ENCODE measurements at regions not wholly inside any gene's neighbourhood (a gene's known extent, or its start where the extent isn't known, plus 50 kb on each side); places are given as distances from the start of the nearest gene placed in this dataset.

DNA sequence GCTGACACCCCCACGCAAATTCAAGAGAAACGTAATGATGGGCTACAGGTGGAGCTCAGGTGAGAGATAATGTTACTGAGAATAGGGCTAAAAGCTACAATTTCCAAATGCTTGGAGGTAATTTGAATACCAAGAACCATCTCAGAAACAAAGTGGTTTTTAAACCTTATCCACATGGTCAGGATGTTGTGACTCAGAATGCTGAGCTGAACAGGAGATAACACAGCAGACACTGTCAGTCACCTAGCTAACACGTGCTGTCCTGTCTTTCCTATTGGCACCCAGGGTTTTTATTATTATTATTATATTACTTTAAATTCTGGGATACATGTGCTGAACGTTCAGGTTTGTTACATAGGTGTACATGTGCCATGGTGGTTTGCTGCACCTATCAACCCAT lies 233.0 kb upstream of the MAF start:
- DNase-seq (ENCODE audit: low read depth in 2 of 2) = no peak

DNA sequence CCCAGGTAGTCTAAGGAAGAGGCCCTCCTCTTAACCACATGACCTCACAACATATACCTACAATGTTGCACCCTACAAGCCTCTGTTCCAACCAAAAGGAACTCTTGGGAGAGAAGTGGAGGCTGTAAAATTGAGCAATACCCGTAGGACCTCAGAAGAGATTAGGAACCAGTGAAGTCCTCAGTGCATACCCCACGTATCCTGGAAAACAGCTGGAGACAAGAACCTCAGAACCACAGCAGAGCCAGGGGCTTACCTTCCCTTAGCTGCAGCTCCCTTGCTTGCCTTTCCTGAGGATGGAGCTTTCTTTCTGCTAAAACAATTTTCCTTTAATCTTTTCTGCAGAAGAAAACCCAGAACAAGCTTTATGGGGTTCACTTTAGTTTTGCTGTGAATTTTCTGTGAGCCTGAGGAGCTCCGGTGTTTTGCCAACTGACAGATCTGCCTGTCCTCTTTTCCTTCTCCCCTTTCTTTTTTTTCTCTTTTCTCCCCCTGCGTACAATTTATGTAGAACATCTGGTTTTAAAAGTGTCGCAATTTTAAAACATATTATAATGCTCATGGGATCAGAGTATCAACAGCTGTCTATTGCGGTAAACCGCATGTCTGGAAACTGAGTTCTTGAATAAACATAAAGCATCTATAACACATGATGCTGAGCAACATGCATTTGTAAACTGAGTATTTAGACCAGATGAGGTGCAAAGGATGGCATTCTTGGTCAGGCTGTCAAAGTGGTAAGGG lies 226.4 kb upstream of the MAF start:
- DNase-seq (ENCODE audit: low read depth in 2 of 2) = no peak

DNA sequence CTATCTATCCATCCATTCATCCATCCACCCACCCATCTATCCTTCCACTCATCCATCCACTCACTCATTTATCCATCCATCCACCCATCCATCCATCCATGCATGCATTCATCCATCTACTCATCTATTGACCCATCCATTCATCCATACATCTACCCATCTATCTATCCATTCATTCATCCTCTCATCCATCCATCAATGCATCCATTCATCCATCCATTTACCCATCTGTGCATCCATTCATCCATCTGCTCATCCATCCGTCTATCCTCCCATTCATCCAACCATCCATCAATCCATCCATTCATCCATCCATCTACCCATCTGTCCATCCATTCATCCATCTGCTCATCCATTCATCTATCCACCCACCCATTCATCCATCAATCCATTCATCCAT lies 224.5 kb upstream of the MAF start:
- no peak for DNase-seq (ENCODE audit: low read depth in 2 of 2)

DNA sequence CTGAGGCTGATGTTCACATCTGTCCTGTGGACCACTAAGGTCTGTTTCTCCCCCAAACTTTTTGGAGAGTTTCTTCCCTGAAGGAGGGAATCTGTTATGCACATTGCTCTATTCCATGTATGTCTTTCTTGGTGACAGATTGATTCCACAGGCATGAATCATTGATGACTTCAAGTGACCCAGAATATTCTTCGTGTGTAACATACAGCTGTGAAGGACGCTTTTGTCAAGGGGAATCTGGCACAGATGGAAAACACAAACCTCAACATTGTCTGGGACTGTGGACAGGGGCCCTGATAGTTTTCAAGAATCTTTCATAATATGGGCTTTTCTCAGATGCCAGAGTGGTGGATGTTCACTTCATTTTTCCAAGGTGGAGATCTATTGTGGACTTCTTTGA lies 223.1 kb upstream of the MAF start:
- no peak for DNase-seq (ENCODE audit: low read depth in 2 of 2)

DNA sequence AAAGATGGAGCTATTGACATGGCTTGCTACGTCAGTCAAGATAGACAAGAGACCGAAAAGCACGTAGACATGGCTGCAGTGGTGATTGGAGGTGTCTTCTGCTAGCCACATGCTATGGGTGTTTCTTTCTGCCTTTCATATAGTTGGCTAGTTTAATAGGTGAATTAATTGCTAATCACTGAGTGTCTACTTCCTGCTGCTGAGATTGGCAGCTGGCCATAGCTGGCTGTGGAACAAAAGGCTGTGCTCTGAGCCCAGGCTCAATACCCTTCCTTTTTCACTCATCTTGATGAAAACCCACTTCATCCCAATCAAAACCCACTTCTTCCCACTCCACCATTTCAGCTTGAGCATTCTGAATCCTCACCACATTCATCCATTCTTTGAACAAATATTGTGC lies 221.4 kb upstream of the MAF start:
- DNase-seq (ENCODE audit: low read depth in 2 of 2) = no peak

DNA sequence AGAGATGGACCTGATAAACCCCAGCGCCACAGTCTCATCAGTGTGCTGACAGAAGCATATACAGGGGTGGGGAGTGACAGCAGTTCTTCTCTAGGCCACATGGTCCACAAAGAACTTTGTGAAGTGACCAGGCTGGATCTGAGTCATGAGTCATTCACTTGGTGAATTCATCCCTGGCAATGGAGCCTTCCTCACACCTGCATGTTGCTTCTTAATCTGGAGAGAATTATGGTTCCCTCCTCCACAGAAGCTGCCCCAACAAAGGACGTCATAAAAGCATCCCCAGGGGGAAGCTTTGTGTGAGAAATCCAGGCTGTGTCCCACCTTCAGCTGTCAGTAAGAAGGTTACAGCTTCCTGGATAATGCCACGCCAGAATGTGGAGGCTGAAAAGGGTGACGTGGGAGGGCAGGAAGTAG lies 215.6 kb upstream of the MAF start:
- no peak for DNase-seq (ENCODE audit: low read depth in 2 of 2)

DNA sequence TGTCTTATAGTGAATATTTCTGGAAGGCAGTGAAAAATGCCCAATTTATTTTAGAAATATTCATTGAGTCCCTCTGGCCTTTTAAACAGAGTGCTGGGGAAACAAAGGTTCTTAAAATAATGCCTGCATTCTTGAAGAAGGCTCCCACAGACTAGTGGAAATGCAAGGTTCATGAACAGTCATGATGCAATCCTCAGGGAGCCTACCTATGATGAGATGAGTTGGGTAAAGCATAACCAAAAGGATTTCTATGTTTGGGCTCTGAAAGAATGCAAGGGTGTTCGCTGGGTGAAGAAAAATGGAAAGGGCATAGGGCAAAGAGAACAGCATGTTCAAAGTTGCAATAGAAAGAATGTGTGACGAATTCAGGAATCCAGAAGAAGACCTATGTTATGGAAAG lies 214.5 kb upstream of the MAF start:
- no peak for DNase-seq (ENCODE audit: low read depth in 2 of 2)

DNA sequence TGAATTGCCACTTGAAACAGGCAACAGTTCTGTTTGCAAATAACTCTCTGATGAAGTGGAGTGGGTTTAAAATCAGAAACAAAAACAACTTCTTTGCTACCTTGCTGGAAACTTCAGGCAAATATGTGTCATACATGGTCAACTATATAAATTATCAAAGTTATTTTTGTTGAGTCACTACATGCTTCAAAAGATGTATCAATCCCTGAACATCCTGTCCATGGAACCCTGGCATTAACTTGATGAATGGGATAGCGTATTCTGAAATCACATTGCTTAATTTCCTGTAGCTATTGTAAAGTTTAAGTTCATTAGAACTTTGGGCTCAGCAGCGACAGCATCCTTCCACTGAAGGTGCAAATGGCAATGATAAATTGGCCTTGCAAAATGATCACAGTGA lies 213.6 kb upstream of the MAF start:
- DNase-seq (ENCODE audit: low read depth in 2 of 2) = no peak

DNA sequence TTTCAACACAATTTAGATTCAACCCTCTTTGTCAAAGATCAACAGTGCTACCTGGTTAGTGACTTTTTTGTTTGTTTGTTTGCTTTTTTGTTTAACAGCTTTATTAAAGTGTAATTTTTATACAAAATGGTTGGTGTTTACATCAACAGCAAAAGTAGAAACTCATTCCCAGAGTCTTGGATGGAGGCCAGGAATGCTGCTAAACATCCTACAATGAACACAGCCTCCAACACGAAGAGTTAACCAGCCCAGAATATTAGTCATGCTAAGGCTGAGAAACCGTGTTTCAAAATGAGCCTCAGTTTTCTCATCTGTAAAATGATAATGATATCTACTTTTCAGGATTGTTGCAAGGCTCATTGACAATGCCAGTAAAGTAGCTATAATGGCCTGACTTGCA lies 211.0 kb upstream of the MAF start:
- DNase-seq (ENCODE audit: low read depth in 2 of 2) = no peak

DNA sequence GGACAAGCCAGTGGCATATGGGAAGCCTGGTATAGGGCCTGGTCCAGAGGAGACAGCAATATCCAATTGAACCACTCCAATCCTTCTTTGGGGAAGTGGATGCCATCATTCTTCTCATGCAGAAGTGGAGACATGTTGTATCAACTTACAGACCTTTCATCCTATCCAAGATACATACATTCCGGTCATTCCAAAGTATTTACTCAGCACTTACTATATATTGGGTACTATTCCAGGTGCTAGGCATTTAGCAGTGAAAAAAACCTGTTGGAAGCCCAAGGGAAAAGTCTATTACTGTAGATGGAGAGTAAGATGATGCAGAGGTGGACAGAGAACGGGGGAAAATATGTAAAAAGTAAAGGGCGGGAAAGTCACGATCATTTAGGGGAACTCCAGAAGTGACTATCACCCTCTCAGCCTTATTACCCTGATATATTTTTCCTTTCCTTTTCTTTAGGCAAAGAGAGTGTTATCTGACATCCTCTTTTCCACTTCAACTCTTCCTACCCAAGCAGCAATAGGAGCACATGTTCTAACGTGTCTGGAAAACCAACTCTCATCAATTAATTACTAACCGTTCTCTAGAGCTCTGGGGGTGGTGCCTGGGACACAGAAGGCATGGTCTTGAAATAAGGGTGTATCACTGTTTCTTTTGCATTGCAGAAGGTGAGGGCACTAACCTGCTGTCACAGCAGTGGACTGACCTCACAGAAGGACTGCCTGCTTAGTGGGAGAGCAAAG lies 210.1 kb upstream of the MAF start:
- no peak for DNase-seq (ENCODE audit: low read depth in 2 of 2)

DNA sequence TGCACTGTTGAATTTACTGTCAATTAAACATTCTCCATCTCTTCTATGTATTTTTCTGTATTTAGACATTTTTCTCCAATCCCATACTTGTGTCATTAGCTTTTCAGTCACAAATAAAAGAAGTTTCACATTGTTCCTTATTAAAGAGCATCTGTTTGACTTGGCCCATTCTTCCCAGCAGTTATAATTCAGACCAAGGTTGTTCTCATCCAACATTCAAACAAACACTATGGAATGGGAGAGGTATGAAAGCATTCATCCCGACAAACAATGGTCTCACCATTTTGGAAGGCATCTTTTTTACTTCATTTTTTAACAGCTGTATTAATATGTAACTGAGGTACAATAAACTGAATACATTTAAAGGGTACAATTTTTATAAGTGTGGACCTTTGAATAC lies 208.8 kb upstream of the MAF start:
- no peak for DNase-seq (ENCODE audit: low read depth in 2 of 2)

DNA sequence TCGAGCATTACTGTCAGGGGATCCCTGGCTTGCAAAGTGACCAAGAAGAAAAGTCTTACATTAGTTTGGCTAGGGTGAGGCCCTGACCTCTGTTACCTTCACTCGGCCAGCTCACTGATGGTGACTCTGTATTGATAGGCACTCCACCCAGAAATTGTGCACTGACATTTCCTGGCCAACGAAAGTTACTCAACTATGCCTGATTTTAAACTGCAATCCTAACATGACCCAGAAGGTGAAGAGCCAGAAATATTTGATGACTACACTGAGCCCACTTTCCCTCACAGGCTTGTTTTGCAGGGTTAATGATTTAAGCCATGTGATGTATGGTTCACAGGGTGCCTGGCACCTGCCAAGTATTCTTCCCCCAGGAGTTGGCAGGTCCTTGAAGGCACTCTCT lies 208.2 kb upstream of the MAF start:
- DNase-seq (ENCODE audit: low read depth in 2 of 2) = no peak

DNA sequence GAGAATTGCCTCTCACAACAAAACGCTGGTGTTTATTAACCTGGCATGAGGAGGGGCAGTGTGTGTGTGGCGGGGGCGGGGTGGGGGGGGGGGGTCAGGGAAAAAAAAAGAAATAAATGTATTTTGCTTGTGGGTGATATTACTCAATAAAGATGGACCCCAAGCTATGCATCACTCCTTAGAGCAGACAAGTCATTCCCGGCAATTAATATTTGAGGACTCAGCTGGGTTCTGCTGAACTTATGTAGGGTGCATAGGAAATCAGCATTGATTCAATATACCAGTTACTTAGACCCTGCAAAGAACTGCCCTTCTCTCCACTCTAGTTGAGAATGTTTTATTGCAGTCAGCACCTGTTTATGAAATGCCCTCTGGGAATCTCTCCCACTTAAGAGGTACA lies 206.2 kb upstream of the MAF start:
- no peak for DNase-seq (ENCODE audit: low read depth in 2 of 2)

DNA sequence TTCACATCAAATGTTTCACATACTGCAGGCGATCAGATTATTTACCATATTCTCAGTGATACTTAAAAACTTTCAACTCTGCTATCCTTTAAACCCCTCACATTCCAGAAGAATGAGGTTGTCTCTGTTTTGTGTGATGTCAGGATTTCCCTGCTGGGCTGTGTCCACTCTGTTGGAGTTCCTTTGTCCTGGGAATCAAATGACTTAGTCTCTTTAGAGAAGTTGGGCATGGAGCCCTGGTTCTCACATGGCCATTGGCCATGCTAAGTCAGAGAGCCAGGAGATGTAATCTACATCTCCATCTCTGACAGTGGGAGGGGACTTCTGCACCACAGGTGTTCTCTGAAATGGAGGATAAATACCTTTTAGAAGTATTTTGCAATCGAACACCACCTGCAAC lies 205.1 kb upstream of the MAF start:
- no peak for DNase-seq (ENCODE audit: low read depth in 2 of 2)

DNA sequence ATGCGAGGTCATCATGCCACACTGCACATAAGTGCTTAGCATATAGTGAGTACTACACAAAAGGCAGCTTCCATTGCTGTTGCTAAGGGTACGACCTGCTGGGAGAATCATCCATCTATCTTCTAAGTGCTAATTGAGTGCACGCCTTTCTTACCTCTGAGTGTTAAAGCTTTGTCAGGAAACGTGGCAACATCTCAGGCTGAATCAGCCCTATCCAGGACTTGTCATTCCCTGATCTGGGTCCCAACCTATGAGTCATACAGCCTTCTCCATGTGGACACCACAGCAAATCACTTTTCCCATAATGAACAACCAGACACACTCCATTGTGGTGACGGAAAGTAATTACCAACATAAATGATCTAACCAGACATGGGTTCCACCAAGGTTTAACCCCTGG lies 201.1 kb upstream of the MAF start:
- no peak for DNase-seq (ENCODE audit: low read depth in 2 of 2)

DNA sequence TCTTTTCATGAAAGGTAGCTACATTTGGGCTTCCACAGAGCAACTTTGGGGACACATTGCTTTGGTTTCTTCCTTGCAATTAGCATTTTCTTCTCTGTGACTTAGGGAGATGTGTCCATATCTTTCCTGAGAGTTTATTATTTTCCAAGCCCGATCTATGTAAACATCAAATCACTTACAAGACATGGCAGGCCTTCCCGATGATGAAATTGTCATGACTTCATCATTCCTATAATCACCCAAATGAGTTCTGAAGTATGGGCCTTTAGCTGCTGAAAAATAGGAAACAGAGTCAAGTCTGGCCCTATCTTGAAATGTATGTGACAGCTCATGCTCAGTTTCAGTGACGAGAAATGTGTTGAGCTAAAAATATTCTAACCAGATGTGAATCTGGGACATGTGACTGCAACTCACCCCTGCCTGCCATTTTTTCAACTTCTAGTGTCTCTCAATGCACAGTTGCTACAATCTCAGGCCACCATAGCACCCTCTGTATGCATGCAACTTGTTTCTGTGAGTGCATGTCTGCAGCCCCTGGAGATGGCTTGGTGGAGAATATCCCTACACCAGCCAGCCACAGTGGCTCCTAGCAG lies 199.6 kb upstream of the MAF start:
- no peak for DNase-seq (ENCODE audit: low read depth in 2 of 2)

DNA sequence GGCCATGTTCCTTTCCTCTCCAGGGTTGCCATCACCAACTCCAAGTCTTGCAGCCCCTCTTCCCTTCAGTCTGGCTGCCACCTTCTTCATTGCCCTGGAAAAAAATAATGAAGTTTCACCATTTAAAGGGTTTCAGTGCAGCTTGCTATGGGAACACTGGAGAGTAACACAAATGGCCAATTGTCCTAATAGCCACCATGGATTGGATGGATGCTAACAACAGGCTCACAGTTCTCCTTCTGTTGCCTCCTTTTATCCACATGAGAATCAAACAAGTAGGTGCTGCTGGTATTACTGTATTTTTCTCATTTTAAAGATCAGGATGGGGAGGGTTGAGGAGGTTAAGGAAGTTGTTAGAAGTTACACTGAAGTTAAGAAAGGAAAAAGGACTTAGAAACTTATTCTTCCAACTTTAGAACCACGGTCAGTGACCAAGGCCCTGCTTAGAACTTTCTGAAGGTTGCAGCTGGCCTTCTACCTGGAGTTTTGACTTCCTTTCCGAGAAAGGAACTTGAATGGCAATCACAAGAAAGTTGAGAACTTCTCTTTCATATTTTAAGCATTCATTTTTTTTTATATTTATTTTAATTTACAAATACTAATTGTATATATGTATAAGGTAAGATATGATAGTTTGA lies 198.0 kb upstream of the MAF start:
- no peak for DNase-seq (ENCODE audit: low read depth in 2 of 2)

DNA sequence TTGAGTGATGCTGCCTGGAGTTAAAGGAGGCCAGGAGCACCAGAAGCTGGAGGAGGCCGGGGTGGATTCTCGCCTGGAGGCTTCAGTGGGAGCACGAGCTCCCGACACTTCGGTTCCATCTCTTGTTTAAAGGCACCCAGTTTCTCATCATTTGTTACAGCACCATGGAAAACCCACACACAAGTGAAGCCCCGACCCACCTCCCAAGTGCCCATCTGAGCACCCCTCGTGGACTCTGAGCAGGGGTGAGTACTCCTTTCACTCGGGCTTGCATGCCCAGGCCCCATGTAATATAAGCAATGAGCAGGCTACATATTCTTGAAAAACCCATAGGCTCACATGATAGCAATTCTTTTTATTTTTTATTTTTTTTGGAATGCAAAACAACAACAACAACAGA lies 196.9 kb upstream of the MAF start:
- DNase-seq (ENCODE audit: low read depth in 2 of 2) = no peak

DNA sequence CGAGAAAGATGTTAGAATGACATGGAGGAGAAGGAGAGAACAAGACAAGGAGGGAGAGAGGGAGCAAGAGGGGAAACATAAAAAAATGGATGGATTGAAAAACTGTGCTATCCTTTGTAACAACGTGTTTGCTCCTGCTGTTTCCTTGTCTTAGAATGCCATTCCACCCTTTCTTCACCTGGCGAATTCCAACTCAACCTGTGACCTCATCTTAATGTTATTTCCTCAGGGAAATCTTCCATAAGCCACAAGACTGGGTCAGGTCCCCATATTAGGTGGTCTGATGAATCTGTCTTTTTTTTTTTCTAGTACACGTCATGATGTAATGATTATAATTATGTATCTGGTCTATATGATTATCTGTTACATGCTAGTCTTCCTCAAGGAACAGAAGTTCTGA lies 195.0 kb upstream of the MAF start:
- no peak for DNase-seq (ENCODE audit: low read depth in 2 of 2)

DNA sequence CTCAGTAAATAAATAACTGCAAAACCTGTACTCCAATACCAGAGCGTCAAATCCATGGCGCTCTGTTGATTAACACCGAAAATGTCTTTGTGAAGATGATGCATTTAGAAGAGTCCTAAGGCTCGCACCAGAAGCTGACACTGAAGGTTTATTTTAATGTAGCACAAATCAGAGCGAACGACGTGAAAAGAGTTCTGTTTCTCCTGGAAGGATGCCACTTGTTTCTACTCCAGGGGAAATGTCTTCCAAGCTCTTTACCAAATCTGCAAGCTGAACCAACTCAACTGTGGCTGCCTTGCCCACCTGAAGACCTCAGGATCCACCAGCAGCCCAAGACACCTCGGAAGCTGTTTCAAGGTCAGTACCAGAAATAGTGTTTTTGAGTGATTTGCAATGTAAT lies 194.4 kb upstream of the MAF start:
- DNase-seq (ENCODE audit: low read depth in 2 of 2) = no peak

DNA sequence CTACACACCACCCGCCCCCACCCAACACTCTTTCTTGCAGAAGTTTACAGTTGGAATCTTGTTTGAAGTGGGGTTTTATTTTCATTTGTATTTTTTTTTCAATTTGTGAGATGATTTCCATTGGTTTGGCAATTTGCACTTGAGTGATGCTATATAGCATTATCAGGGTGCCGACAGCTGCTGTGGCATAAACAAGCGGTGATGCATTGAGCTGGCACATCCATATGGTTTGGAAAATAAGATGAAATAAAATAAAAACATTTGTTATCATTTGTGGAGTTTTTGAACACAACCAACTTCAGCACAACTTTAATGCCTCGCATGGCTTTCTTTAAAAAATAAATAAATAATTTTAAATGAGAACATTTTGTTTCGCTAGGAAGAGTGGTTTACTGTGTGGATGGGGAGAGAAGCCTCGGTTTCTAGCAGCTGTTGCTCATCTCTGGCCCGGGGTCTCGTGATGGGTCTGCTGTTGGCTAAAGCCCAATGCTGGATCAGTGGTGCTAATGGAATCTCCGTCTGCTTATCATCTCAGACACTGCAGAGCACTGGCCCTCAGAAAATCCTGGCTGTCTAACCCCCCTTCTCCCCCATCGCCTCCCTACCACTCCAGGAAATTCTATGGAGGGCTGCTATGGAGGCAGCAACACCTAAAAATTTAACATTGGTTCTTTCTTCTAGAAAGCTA lies 192.3 kb upstream of the MAF start:
- DNase-seq (ENCODE audit: low read depth in 2 of 2) = no peak

DNA sequence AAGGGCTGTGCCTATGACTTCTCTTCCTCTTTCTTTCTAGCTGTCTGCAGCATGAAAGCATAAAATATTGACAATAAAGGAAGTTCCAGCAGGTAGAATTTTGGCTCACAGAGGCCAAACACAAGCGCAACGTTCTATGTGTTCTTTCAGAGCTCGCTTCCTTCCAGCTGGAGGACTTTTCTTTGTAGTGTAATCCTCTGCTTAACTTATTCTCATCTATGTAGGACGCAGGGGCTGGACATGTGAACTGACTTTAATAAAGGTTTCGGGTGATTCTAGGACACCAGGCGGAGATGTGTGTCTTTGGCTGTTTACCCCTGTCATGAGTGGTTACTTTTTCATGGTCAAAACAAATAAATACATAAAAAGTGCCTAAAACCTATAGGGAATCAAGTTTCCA lies 191.5 kb upstream of the MAF start:
- DNase-seq (ENCODE audit: low read depth in 2 of 2) = no peak
